GM19023 (cell line): ENCODE measurements at regions not wholly inside any gene's neighbourhood (a gene's known extent, or its start where the extent isn't known, plus 50 kb on each side); places are given as distances from the start of the nearest gene placed in this dataset.
"Not testable (repeated sequence)": the region's sequence is repeated elsewhere in the genome, so short reads cannot be mapped to it uniquely, and the experiment has no call there.

Source experiments
- ATAC-seq: cut with Tn5 transposase; IDR thresholded peaks from one replicate; pipeline ENCODE4 v1.9.1; 2021; ENCODE audit warnings: mild to moderate bottlenecking, moderate library complexity; ENCODE audit not compliant: unreplicated experiment

DNA sequence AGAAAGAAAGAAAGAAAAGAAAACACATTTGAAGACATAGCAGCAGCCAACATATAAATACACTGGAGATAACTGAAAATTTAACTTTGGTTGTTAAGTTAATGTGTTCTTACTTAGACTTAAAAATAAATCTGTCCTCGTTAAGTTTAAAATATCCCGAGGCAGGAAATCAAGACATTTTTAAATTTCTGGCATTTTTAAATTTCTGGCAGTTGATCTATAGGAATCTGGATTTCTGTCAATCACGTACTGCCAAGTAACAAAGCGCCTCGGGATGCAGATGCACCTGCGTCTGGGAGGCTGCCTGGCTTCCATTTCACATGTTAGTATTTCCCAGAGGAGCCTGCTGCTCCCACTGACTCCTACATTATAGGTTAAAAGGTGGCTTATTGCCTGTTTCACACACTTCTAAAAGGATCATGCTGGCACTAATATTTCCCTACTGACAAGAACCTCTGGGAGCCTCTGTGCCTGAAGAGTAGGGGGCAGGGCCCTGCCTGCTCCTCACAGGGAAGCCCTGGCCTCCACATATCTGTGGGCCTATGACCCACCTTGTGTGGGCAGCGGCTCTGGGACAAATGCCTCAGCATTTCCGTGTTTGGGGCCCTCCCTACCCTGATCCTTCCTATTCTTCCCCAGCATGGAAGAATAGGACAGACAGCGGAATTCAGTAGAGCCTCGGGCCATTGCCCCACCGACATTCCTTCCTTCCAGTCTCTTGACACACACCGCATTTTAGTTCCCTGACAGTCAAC, 62.8 kb upstream of the ATP12A start:
- no peak for ATAC-seq

DNA sequence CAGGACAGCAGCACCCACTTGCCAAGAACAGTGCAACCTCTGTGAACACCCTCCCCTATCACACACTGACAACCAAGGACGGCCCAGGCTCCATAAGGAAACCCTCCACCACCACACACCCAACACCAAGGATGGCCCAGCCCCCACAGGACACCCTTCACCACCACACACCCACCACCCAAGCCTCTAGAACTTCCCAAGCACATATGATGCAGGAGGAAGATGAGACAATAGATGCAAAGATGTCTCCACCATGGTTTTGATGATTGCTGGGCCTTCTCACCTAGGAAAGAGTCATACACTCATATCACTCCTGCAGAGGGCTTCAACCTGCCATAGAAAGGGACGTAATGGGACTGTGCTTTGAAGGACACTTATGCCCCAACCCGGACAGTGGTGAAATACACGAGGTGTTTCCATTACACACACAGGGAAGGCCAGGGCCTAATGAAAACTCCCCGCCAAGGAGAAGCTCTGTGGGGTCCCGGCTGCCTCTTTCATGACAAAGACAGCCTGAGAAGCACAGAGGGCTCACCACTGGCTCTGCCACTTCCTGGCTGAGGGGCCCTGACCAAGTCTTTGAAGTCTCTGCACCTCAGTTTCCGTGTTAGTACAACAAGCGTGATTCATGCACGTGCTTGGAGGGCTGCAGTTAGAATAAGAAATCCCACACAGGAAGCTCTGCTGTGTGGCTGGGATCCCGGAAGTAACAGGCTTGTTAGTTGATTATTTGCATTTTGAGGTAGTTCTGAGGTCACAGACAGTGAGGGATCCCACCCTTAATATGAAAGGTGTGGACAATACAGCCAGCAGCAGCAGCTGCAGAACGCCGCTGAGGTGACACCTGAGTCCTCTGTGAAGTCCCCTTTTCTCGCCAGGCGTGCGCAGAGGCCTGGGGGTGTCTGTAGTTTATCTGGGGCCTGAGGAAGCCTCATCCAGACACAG, 61.9 kb upstream of the ATP12A start:
- peak; percentile 77 for ATAC-seq

DNA sequence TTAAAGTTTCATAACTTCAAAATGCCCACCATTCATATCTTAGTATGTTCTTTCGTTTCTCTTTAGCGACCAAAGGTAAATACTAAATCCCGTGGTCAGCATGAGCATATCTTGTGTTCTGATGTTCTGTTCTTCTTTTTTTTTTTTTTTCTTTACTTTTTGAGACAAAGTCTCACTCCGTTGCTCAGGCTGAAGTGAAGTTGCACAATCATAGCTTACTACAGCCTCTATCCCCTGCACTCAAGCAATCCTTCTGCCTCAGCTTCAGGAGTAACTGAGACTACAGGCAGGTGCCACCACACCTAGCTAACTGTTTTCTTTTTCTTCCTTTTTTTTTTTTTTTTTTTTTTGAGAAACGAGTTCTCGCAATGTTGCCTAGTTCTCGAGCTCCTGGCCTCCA, 60.9 kb upstream of the ATP12A start:
- ATAC-seq: no peak

DNA sequence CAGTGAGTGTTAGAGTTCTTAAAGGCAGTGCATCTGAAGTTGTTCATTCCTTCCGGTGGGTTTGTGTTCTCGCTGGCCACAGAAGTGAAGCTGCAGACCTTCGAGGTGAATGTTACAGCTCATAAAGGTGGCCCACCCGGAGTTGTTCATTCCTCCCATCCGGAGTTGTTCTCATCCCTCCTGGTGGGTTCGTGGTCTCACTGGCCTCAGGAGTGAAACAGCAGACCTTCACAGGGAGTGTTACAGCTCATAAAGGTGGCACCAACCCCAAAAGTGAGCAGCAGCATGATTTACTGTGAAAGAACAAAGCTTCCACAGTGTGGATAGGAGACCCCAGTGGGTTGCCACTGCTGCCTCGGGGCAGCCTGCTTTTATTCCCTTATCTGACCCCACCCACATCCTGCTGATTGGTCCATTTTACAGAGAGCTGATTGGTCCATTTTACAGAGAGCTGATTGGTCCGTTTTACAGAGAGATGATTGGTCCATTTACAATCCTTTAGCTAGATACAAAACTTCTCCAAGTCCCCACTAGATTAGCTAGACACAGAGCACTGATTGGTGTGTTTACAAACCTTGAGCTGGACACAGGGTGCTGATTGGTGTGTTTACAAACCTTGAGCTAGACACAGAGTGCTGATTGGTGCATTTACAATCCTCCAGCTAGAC, 57.6 kb upstream of the ATP12A start:
- not testable (repeated sequence) for ATAC-seq

GRCh38 chr13:24623149-24623665, 57.0 kb upstream of the ATP12A start:
- ATAC-seq: no peak

GRCh38 chr13:24624363-24624762, 55.8 kb upstream of the ATP12A start:
- ATAC-seq: no peak

- ATAC-seq: no peak
These were observed 55.4 kb upstream of the ATP12A start for GRCh38 chr13:24624801-24625231.

GRCh38 chr13:24625331-24625731, 54.9 kb upstream of the ATP12A start:
- no peak for ATAC-seq

DNA sequence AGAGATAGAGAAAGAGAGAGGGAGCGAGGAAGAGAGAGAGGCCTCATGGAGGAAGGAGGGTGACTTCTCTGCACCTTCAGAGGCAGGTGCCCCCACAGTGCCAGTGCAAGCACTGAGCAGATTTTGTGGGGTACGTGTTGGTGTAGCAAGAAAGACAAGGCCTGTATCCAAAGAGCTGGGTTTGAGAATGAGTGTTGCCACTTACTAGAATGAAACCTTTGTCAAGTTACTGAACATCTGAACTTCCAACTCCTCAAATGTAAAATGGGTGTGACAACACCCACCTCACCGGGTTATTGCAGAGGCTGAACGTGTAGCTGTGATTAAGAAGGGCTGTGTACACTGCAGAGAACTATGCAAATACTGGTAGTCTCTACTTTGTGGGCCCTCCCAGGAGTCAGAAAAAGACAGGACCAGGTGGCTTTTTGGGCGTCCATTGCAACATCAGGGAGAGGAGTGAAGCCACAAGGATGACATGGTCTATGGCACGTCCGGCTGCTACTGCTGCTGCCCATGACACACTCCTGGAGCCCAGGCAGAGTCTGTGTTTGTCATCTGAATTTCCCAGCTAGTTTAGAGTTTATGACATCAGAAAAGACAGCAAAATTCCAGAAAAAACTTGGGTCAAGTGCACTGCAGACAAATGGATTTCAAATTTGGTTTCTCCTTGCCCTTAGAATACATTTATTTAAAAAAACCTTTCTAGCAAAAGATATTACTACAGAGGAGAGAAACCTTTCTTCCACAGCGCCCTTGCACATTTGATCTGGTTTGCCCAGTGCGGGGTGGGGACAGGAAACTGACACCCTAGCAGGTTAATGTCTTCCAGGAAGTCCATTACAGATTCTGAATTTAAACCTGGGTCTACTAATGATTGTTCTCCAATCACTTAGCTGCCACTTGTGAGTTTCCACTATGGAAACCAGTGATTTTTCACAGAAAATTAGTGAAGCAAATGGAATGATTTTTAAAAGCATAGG, 54.0 kb upstream of the ATP12A start:
- ATAC-seq: no peak

DNA sequence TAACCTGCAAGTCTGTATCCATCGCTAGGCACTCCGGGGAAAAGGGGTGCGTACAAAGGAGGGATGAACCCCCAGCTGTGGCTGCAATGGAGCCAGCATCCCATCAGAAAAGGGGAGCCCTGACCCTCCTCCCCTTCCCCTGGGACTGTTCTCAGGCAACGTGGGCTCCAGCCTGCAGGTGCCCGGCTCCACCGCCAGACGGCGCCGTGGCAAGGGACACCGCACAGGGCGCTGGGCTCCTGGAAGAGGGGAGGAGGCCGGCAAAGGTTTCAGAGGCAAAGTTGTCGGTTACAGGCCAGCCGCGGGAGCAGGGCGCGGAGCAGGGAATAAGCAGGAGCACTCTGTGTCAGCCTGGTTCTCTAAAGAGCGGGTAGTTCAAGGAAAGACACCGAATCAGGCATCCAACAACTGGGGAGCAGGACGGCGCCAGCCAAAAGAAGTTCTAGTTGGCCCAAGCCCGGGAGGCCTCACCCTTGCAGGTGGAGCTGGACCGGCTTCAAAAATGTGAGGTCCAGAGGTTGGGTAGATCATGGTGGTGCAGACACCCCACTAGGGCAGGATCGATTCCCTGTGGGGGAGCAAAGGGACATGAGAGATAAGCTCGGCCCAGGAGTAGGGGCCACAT, 53.0 kb upstream of the ATP12A start:
- no peak for ATAC-seq

DNA sequence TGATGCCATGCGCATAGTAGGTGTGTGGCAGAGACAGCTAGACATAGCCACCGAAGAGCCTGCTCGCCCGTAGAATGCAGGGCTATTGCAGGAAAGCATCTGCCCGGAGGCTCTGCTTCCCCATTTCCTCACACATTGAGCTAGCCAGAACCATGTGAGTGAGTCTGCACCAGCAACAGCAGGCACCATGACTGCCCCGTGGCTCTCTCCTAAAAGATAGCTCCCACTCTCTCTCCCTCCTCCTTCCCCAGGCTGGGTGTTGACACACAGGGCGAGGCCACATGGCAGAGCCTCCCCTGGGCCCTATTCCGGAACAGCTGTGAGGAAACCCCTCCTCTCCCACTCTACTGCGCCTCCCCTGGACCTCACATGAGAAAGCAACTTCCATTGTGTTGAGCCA, 52.3 kb upstream of the ATP12A start:
- no peak for ATAC-seq

DNA sequence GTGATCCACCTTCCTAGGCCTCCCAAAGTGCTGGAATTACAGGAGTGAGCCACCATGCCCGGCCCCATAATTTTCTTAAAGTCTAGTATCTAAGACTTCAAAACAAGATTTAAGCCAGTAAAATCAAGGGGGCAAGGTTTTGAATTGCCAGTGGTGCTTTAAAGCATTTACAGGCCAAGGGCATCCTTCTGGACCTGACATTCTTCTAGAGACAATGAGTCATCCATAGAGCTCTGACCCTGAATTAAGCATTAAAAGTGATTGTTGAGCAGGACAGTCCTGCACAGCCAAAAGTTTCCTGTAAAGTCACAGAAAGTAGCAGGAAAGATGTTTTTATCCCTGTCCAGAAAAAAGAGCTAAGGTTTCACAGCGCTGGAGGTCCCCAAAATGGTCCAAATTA, 50.9 kb upstream of the ATP12A start:
- ATAC-seq: no peak

DNA sequence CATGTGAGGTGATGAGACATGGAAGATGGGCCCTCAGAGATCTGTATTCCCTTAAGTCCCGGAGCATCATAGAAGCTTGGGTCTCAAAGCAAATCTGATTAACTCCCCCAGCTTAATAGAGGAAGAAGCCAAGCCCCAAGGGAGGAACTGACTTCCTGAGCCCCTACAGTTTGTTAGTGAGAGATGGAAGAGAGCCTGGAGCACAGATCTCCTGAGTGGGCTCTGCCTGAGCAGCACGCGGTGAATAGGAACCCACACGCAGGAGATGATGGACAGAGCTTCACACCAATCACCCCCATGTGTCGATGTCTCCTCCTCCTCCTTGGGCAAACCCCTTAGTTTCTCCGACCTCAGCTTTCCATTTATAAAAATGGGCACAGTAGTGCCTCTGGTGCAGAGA, 50.1 kb upstream of the ATP12A start:
- ATAC-seq: no peak
